PC-3 (cell line): ENCODE measurements at regions not wholly inside any gene's neighbourhood (a gene's known extent, or its start where the extent isn't known, plus 50 kb on each side); places are given as distances from the start of the nearest gene placed in this dataset.

Experiments used
- CTCF ChIP-seq: fragments of 300-600 bp; sonication (generic); conservative IDR thresholded peaks from 2 replicates; pipeline ENCODE4 v1.5.1; 2017; ENCODE audit warnings: antibody characterized with exemption, low read depth, mild to moderate bottlenecking, low read length
- EZH2 ChIP-seq: fragments of 300-600 bp; sonication (generic); IDR thresholded peaks from one replicate; pipeline ENCODE4 v1.6.1; 2017; ENCODE audit warnings: antibody characterized with exemption, mild to moderate bottlenecking, low read length; ENCODE audit not compliant: unreplicated experiment
- EZH2phosphoT487 ChIP-seq: fragments of 300-600 bp; sonication (generic); IDR thresholded peaks from 2 replicates; pipeline ENCODE4 v1.6.1; 2018; ENCODE audit warnings: mild to moderate bottlenecking, antibody characterized with exemption, low read length, borderline replicate concordance

DNA sequence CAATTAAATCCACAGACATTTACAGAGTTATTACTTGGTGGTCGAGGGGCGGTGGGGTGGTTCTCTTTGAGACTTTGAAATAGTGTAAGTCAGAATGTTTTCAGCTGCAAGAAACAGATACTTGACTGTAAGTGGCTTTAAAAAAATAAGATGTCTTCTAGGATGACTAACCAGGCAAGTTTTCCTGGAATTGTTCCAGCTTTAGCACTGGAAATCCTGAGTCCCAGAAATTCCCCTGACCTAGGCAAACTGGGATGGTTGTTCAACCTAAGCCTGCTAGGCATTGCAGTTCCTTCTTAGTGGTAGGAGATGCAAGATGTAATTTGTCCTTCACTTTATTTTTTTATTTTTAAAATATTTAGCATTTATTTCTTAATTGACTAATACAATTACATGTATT, 169.5 kb upstream of the POC5 start:
- TF ChIP-seq CTCF (no peak), EZH2phosphoT487 (no peak), EZH2 (no peak)
